H1 (cell line): ENCODE measurements at regions not wholly inside any gene's neighbourhood (a gene's known extent, or its start where the extent isn't known, plus 50 kb on each side); places are given as distances from the start of the nearest gene placed in this dataset.

Experiments
- CTCF ChIA-PET: fragments of 300-600 bp; sonication (Branson Sonifier 250); formaldehyde crosslinking; loops from one replicate; lab custom pipeline; 2021; ENCODE audit not compliant: partially characterized antibody; lab: Charles Lee
- POLR2A ChIA-PET: fragments of 300-600 bp; sonication (Branson Sonifier 250); formaldehyde crosslinking; loops from one replicate; lab custom pipeline; 2021; ENCODE audit warnings: inconsistent platforms; ENCODE audit not compliant: partially characterized antibody; lab: Charles Lee
- DNase-seq, 2 experiments: peaks; one replicate each; pipeline versions ENCODE4 v3.0.0 to v3.0.0-alpha.2; 2010 to 2022; ENCODE audit warnings: low spot score in 2 of 2, low read depth in 1 of 2, mixed read lengths in 1 of 2
- FAIRE-seq: peaks from 2 replicates; lab custom pipeline; 2011; peaks lifted over from hg19 to GRCh38; lab: Jason Lieb, UNC
- H2AFZ ChIP-seq: 2 replicates; pipeline ENCODE4 v1.8.1; 2012; ENCODE audit warnings: low read length, inconsistent platforms
- H2AK5ac ChIP-seq: 2 replicates; pipeline ENCODE4 v1.6.1; 2013; ENCODE audit warnings: low read depth, low read length
- H2BK120ac ChIP-seq: replicated peaks from 2 replicates; pipeline ENCODE3; 2013; ENCODE audit warnings: low read depth, low read length, inconsistent platforms
- H2BK12ac ChIP-seq: 2 replicates; pipeline ENCODE4 v1.6.1; 2013; ENCODE audit warnings: low read depth, low read length
- H2BK15ac ChIP-seq: 2 replicates; pipeline ENCODE4 v1.6.1; 2013; ENCODE audit warnings: low read length
- H2BK20ac ChIP-seq: 2 replicates; pipeline ENCODE4 v1.6.1; 2013; ENCODE audit warnings: low read length
- H2BK5ac ChIP-seq: 2 replicates; pipeline ENCODE4 v1.6.1; 2013; ENCODE audit warnings: low read depth, low read length
- H3K14ac ChIP-seq: 2 replicates; pipeline ENCODE4 v1.6.1; 2013; ENCODE audit warnings: inconsistent platforms; ENCODE audit not compliant: insufficient read length
- H3K18ac ChIP-seq: 2 replicates; pipeline ENCODE4 v1.6.1; 2013; ENCODE audit warnings: low read length; ENCODE audit errors: extremely low read depth
- H3K23ac ChIP-seq: 2 replicates; pipeline ENCODE4 v1.6.1; 2013; ENCODE audit warnings: inconsistent platforms; ENCODE audit not compliant: insufficient read length
- H3K23me2 ChIP-seq: 2 replicates; pipeline ENCODE4 v1.6.1; 2013; ENCODE audit warnings: low read depth, low read length
- H3K27ac ChIP-seq: 2 replicates; pipeline ENCODE4 v1.6.1; 2011; ENCODE audit warnings: low read depth, low read length, inconsistent platforms
- H3K27me3 ChIP-seq, 4 experiments: replicated peaks in 1 of 4; 1 replicate in 1 of 4; 2 replicates in 3 of 4; pipeline versions ENCODE4 v1.6.1 to v1.8.1; 2011 to 2013; ENCODE audit warnings: low read length in 3 of 4, mild to moderate bottlenecking in 3 of 4, inconsistent platforms in 2 of 4, mixed read lengths in 2 of 4, moderate library complexity in 1 of 4; ENCODE audit not compliant: control insufficient read depth in 3 of 4, insufficient read depth in 3 of 4; ENCODE audit errors: extremely low read depth in 1 of 4
- H3K36me3 ChIP-seq, 4 experiments: 2 replicates each; pipeline versions ENCODE4 v1.6.1 to v1.8.1; 2011 to 2013; ENCODE audit warnings: mild to moderate bottlenecking in 4 of 4, low read length in 3 of 4, moderate library complexity in 2 of 4, control low read depth in 1 of 4, inconsistent platforms in 1 of 4; ENCODE audit not compliant: insufficient read depth in 4 of 4, control insufficient read depth in 2 of 4
- H3K4ac ChIP-seq: replicated peaks from 2 replicates; pipeline ENCODE3; 2013; ENCODE audit warnings: low read length, low read depth, mixed read lengths, inconsistent platforms; ENCODE audit not compliant: insufficient read length
- H3K4me1 ChIP-seq, 4 experiments: replicated peaks in 1 of 4; 1 replicate in 1 of 4; 2 replicates in 3 of 4; pipeline versions ENCODE4 v1.6.1 to v1.8.1; 2011 to 2013; ENCODE audit warnings: low read length in 3 of 4, inconsistent platforms in 2 of 4, mixed read lengths in 1 of 4; ENCODE audit not compliant: insufficient read depth in 4 of 4, control insufficient read depth in 3 of 4
- H3K4me2 ChIP-seq, 2 experiments: 2 replicates each; pipeline versions ENCODE4 v1.6.1 to v1.8.1; 2011 to 2013; ENCODE audit warnings: low read depth in 2 of 2, low read length in 2 of 2, control low read depth in 1 of 2, inconsistent platforms in 1 of 2, mild to moderate bottlenecking in 1 of 2; ENCODE audit not compliant: insufficient read depth in 1 of 2
- H3K4me3 ChIP-seq, 4 experiments: fragments of 200-600, 300-600 bp in 1 of 4; sonication (generic), shearing (Covaris generic), sonication (Bioruptor Twin) in 1 of 4; 2 replicates each; pipeline versions ENCODE4 v1.5.1 to v1.8.1; 2011 to 2016; ENCODE audit warnings: low read length in 4 of 4, low read depth in 3 of 4, control low read depth in 2 of 4, inconsistent platforms in 2 of 4, mild to moderate bottlenecking in 2 of 4, mixed read lengths in 1 of 4, moderate library complexity in 1 of 4; ENCODE audit not compliant: insufficient read depth in 2 of 4; ENCODE audit errors: extremely low read depth in 1 of 4
- H3K56ac ChIP-seq: replicated peaks from 2 replicates; pipeline ENCODE3; 2013; ENCODE audit warnings: low read depth, mild to moderate bottlenecking, mixed read lengths, low read length, inconsistent platforms; ENCODE audit not compliant: insufficient read length
- H3K79me1 ChIP-seq: 2 replicates; pipeline ENCODE4 v1.6.1; 2013; ENCODE audit warnings: low read depth, low read length, control low read depth
- H3K79me2 ChIP-seq, 2 experiments: 2 replicates each; pipeline versions ENCODE4 v1.6.1 to v1.8.1; 2012 to 2013; ENCODE audit warnings: low read length in 2 of 2, mild to moderate bottlenecking in 2 of 2, inconsistent platforms in 1 of 2; ENCODE audit not compliant: insufficient read depth in 2 of 2, control insufficient read depth in 1 of 2
- H3K9ac ChIP-seq, 4 experiments: replicated peaks in 1 of 4; 1 replicate in 1 of 4; 2 replicates in 3 of 4; pipeline versions ENCODE4 v1.6.1 to v1.8.1; 2011 to 2013; ENCODE audit warnings: low read depth in 3 of 4, low read length in 3 of 4, control low read depth in 2 of 4, mild to moderate bottlenecking in 2 of 4, moderate library complexity in 2 of 4, inconsistent platforms in 1 of 4; ENCODE audit errors: extremely low read depth in 1 of 4
- H3K9me3 ChIP-seq, 2 experiments: 2 replicates each; pipeline versions ENCODE4 v1.6.1 to v1.8.1; 2012 to 2013; ENCODE audit warnings: mild to moderate bottlenecking in 2 of 2, moderate library complexity in 2 of 2, control low read depth in 1 of 2, inconsistent platforms in 1 of 2, low read depth in 1 of 2, low read length in 1 of 2, mixed read lengths in 1 of 2; ENCODE audit not compliant: insufficient read depth in 2 of 2
- H4K20me1 ChIP-seq, 2 experiments: replicated peaks in 1 of 2; 2 replicates each; pipeline versions ENCODE3 to v1.8.1; 2011 to 2013; ENCODE audit warnings: inconsistent platforms in 2 of 2, low read length in 2 of 2, mild to moderate bottlenecking in 1 of 2; ENCODE audit not compliant: insufficient read depth in 2 of 2, control insufficient read depth in 1 of 2
- H4K5ac ChIP-seq: 2 replicates; pipeline ENCODE4 v1.6.1; 2013; ENCODE audit warnings: low read length, low read depth, mixed read lengths, inconsistent platforms; ENCODE audit not compliant: insufficient read length
- H4K8ac ChIP-seq: 2 replicates; pipeline ENCODE4 v1.8.0; 2013; ENCODE audit warnings: mild to moderate bottlenecking, moderate library complexity, low read length, inconsistent platforms; ENCODE audit not compliant: insufficient read depth; ENCODE audit errors: extremely low read depth
- H4K91ac ChIP-seq: replicated peaks from 2 replicates; pipeline ENCODE3; 2013; ENCODE audit warnings: low read length, mixed read lengths, inconsistent platforms; ENCODE audit not compliant: insufficient read length
- EGR1 ChIP-seq: IDR thresholded peaks from 2 replicates; pipeline ENCODE4 v1.6.1; 2011; ENCODE audit warnings: low read depth, low read length, borderline replicate concordance
- JUND ChIP-seq: IDR thresholded peaks from 2 replicates; pipeline ENCODE4 v1.6.1; 2011; ENCODE audit warnings: mild to moderate bottlenecking, improper control_type of control experiment, low read length
- RNF2 ChIP-seq: fragments of 200-900, 300-1000 bp; sonication (generic); IDR thresholded peaks from 2 replicates; pipeline ENCODE4 v1.7.1; 2016; ENCODE audit warnings: borderline replicate concordance, low read depth, mild to moderate bottlenecking, antibody characterized with exemption, low read length; ENCODE audit not compliant: poor library complexity, severe bottlenecking; ENCODE audit errors: missing control alignments
- WGBS, 2 experiments: shearing (Covaris generic) in 1 of 2; methylation state at CpG; one replicate each; pipeline versions ENCODE4 v1.1.6 to v1.1.7; 2013 to 2015; ENCODE audit warnings: low lambda C conversion rate in 2 of 2, mixed read lengths in 2 of 2, inconsistent platforms in 1 of 2, low coverage in 1 of 2, missing lambda C conversion rate in 1 of 2; ENCODE audit not compliant: insufficient replicate concordance in 2 of 2, insufficient coverage in 1 of 2, insufficient read length in 1 of 2; ENCODE audit errors: extremely low coverage in 1 of 2, missing lambda C conversion rate in 1 of 2; 5-methylcytosine and 5-hydroxymethylcytosine counted together

GRCh38 chr16:80080287-80080851 lies 460.4 kb upstream of the DYNLRB2 start:
- no peak overlapping the region for H3K23ac ChIP-seq
- H2AK5ac ChIP-seq, result no peak overlapping the region
- no peak overlapping the region for H3K4ac ChIP-seq
- H4K20me1 ChIP-seq, result no peaks in the 10 kb centered on the region
- 95% methylated on average over 2 of the region's 2 CpGs; no CpG with 5 or more reads in 1 of the 2 experiments for WGBS, 2 experiments
- H3K4me3 ChIP-seq, result no peak overlapping the region
- no peak overlapping the region for H3K14ac ChIP-seq
- H4K5ac ChIP-seq, result no peak overlapping the region
- H3K18ac ChIP-seq, result no peak overlapping the region
- H3K27ac ChIP-seq, result no peak overlapping the region
- no peak overlapping the region for H2BK12ac ChIP-seq
- H3K56ac ChIP-seq, result no peak overlapping the region
- H2BK15ac ChIP-seq, result no peak overlapping the region
- H3K79me2 ChIP-seq, result no peaks in the 10 kb centered on the region
- H4K8ac ChIP-seq, result no peak overlapping the region
- DNase-seq (no peak), FAIRE-seq (no peak)
- ChIA-PET CTCF (interaction anchor here (0.6 to 1.4 kb wide), 3 partner anchors 14 to 386 kb away, joined by 3 to 5 read pairs (median 4); no protein-coding TSS in a partner anchor), POLR2A (no interaction called here)
- no peak overlapping the region for H2BK5ac ChIP-seq
- H3K9me3 ChIP-seq, result no peaks in the 10 kb centered on the region
- H3K23me2 ChIP-seq, result peaks cover 5% of the 10 kb centered on the region; the same call in 1 of the 2 replicates
- H2AFZ ChIP-seq, result no peak overlapping the region
- H3K4me1 ChIP-seq, result no peaks in the 10 kb centered on the region; a peak in 1 of 7 replicates
- H4K91ac ChIP-seq, result no peak overlapping the region
- no peak overlapping the region for H2BK20ac ChIP-seq
- no peaks in the 10 kb centered on the region for H3K79me1 ChIP-seq
- no peak overlapping the region for H3K4me2 ChIP-seq
- no peak overlapping the region for H2BK120ac ChIP-seq
- H3K27me3 ChIP-seq, result no peaks in the 10 kb centered on the region
- H3K36me3 ChIP-seq, result no peaks in the 10 kb centered on the region
- no peak overlapping the region for H3K9ac ChIP-seq
- no peak for TF ChIP-seq RNF2
- no peak for TF ChIP-seq EGR1
- no peak for TF ChIP-seq JUND
